Stomach (tissue), 8 donors: ENCODE measurements at regions not wholly inside any gene's neighbourhood (a gene's known extent, or its start where the extent isn't known, plus 50 kb on each side); places are given as distances from the start of the nearest gene placed in this dataset.
"Not testable (repeated sequence)": the region's sequence is repeated elsewhere in the genome, so short reads cannot be mapped to it uniquely, and the experiment has no call there.

ENCODE experiments used
- DNase-seq, 2 donors: peaks; one replicate each; pipeline versions ENCODE4 v3.0.0 to v3.0.0-alpha.2; 2013 to 2019
- H3K27ac ChIP-seq, 5 donors: fragments of 200-600 bp in 4 of 5; sonication (generic) in 4 of 5; one replicate each; pipeline ENCODE4 v1.5.1; 2013 to 2019; ENCODE audit warnings: mild to moderate bottlenecking in 1 of 5, moderate library complexity in 1 of 5
- H3K27me3 ChIP-seq, 3 donors: fragments of 200-600 bp; sonication (generic); one replicate each; pipeline ENCODE4 v1.5.1; 2017 to 2019; ENCODE audit warnings: mixed run types in 1 of 3
- H3K36me3 ChIP-seq, 4 donors: fragments of 200-600 bp; sonication (generic); 1 replicate in 3 of 4; 2 replicates in 1 of 4; pipeline ENCODE4 v1.5.1; 2016 to 2019
- H3K4me1 ChIP-seq, 4 donors: fragments of 200-600 bp; sonication (generic); one replicate each; pipeline ENCODE4 v1.5.1; 2016 to 2019
- H3K4me3 ChIP-seq, 4 donors: fragments of 200-600 bp; sonication (generic) in 3 of 4; one replicate each; pipeline ENCODE4 v1.5.1; 2016 to 2019; ENCODE audit warnings: mild to moderate bottlenecking in 1 of 4
- H3K9me3 ChIP-seq, 4 donors: fragments of 200-600 bp; sonication (generic); one replicate each; pipeline ENCODE4 v1.5.1; 2016 to 2019
- EP300 ChIP-seq: sonication (generic); formaldehyde crosslinking; IDR thresholded peaks from one replicate; pipeline ENCODE4 v1.6.1; 2017; ENCODE audit warnings: antibody characterized with exemption
- POLR2A ChIP-seq, 4 donors: fragments of 450-650 bp; IDR thresholded peaks; one replicate each; pipeline ENCODE4 v1.6.1; 2016; ENCODE audit warnings: antibody characterized with exemption in 4 of 4, control low read depth in 2 of 4, mild to moderate bottlenecking in 1 of 4, moderate library complexity in 1 of 4
- POLR2AphosphoS5 ChIP-seq, 3 donors: sonication (generic); formaldehyde crosslinking; IDR thresholded peaks; one replicate each; pipeline ENCODE4 v1.6.1; 2016; ENCODE audit warnings: antibody characterized with exemption in 3 of 3
- WGBS, 5 donors: extraction: QIAGEN DNeasy Blood & Tissue Kit in 3 of 5; methylation state at CpG; one replicate each; pipeline versions ENCODE4 v1.1.5 to v1.1.7; 2013 to 2018; 5-methylcytosine and 5-hydroxymethylcytosine counted together
- intact Hi-C: fragments of 100-400 bp; cut with DNase I; formaldehyde crosslinking; loops from one replicate; pipeline ENCODE4 v1.15.1; 2023; ENCODE audit warnings: low total_unique reads
- TF ChIP-seq, protein P1 (sequence below), 7 experiments: fragments of 450-650 bp in 4 of 7; fragments of 200-600 bp in 3 of 7; sonication (generic) in 3 of 7; IDR thresholded peaks; one replicate each; pipeline ENCODE4 v1.5.1; 2016 to 2019; ENCODE audit warnings: antibody characterized with exemption in 7 of 7, control low read depth in 2 of 7, mild to moderate bottlenecking in 1 of 7
- donor health status: healthy with polysubstance abuse.
- donor health status: Bipolar disorder and iron deficiency.
- donor health status: healthy.

DNA sequence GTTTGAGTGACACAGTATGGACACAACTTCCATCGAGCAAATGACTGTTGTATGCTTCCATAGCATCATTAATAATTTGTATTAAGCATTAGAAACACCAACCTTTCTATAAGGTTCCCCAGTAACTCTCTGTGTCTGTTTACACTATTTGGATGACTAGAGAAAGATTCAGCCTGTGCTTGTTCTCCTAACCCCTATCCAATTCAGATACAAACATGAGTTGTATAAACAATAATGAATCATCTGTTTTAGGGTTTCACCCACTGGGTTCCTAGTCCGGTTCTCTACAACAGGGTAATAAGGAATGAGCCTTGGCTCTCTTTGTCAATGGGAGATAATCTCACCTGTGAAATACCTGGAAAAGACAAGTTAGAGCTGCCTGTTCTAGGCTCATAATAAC is 894.1 kb upstream of the PIK3C3 start:
- no peak overlapping the region for H3K27ac ChIP-seq
- intact Hi-C loops, result no loop called here
- TF ChIP-seq, protein P1, sequence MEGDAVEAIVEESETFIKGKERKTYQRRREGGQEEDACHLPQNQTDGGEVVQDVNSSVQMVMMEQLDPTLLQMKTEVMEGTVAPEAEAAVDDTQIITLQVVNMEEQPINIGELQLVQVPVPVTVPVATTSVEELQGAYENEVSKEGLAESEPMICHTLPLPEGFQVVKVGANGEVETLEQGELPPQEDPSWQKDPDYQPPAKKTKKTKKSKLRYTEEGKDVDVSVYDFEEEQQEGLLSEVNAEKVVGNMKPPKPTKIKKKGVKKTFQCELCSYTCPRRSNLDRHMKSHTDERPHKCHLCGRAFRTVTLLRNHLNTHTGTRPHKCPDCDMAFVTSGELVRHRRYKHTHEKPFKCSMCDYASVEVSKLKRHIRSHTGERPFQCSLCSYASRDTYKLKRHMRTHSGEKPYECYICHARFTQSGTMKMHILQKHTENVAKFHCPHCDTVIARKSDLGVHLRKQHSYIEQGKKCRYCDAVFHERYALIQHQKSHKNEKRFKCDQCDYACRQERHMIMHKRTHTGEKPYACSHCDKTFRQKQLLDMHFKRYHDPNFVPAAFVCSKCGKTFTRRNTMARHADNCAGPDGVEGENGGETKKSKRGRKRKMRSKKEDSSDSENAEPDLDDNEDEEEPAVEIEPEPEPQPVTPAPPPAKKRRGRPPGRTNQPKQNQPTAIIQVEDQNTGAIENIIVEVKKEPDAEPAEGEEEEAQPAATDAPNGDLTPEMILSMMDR (IDR thresholded peaks at IDR 0.05), result no peak
- TF ChIP-seq EP300 (no peak), POLR2AphosphoS5 (IDR thresholded peaks at IDR 0.05) (no peak), POLR2A (IDR thresholded peaks at IDR 0.05) (no peak)
- no peaks in the 10 kb centered on the region for H3K4me1 ChIP-seq
- H3K36me3 ChIP-seq, result no peaks in the 10 kb centered on the region
- WGBS, 5 donors, result 62 to 78% (median 72%) methylated on average over 2 of the region's 2 CpGs
- H3K4me3 ChIP-seq, result no peak overlapping the region
- H3K9me3 ChIP-seq, result no peaks in the 10 kb centered on the region
- no peaks in the 10 kb centered on the region for H3K27me3 ChIP-seq
- no peak for DNase-seq

DNA sequence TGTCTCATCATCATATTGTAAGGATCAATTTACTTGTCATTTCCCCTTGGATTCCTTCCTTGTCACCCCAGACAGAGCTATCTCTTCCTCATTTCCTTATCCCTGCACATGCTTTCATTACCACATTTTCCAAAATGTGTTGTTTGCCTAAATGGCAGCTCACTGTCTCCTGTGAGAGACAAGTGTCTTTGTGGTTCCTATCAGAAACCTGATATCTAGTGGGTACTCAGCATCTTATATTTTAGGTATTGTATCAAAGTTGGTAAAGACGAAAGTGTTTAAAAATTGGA is 896.0 kb upstream of the PIK3C3 start:
- 70 to 83% (median 77%) methylated on average over 1 of the region's 1 CpG for WGBS, 5 donors
- Histone ChIP-seq H3K36me3 (no peaks in the 10 kb centered on the region), H3K4me3 (no peak overlapping the region), H3K9me3 (no peaks in the 10 kb centered on the region), H3K27ac (no peak overlapping the region), H3K27me3 (no peaks in the 10 kb centered on the region), H3K4me1 (no peaks in the 10 kb centered on the region)
- TF ChIP-seq POLR2A (IDR thresholded peaks at IDR 0.05), result no peak
- TF ChIP-seq EP300, result no peak
- TF ChIP-seq, protein P1 (IDR thresholded peaks at IDR 0.05), result no peak
- no peak for TF ChIP-seq POLR2AphosphoS5 (IDR thresholded peaks at IDR 0.05)
- no peak for DNase-seq
- intact Hi-C loops, result no loop called here

DNA sequence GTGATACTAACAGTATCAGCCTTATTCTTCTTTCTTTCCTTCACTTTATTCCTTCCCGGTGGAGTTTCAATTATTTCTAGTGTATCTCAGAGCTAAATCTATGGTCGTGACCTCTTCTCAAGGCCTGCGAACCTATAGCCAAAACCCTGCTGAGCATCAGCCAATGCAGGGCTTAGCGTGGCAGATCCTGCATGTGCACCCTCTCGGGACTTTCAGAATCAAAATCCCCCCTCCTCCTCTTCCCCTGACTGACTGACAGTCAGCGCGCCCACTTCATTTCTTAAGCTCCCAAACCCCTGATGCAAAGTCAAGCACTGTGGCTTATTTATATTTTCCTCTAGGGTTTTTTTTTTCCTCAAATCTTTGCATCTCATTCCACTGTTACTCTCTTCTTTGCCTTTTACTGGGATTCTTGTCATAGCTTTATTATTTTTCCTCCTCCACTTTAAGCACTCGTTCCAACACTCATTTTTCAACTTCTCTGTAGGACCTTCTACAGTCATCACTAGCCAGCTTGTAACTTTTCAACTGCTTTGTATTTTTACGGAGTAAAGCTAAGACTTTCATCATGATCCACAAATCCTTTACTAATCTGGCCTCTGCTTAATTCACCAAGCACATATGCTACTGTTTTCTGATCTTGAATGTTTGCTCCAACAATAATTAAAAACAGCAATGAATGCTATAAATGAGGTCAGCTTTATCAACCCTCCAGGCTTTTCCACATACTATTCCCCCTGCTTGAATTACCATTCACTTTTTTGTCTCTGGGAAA is 896.5 kb upstream of the PIK3C3 start:
- Histone ChIP-seq H3K36me3 (no peaks in the 10 kb centered on the region), H3K4me3 (no peak overlapping the region), H3K4me1 (no peaks in the 10 kb centered on the region), H3K27ac (no peak overlapping the region), H3K9me3 (no peaks in the 10 kb centered on the region), H3K27me3 (no peaks in the 10 kb centered on the region)
- WGBS, 5 donors, result 64 to 79% (median 77%) methylated on average over 9 of the region's 9 CpGs
- TF ChIP-seq, protein P1 (IDR thresholded peaks at IDR 0.05), result no peak
- TF ChIP-seq POLR2AphosphoS5 (IDR thresholded peaks at IDR 0.05) (no peak), POLR2A (IDR thresholded peaks at IDR 0.05) (no peak)
- peak in 1 of 2 donors; percentile 6 for DNase-seq
- intact Hi-C loops, result no loop called here

DNA sequence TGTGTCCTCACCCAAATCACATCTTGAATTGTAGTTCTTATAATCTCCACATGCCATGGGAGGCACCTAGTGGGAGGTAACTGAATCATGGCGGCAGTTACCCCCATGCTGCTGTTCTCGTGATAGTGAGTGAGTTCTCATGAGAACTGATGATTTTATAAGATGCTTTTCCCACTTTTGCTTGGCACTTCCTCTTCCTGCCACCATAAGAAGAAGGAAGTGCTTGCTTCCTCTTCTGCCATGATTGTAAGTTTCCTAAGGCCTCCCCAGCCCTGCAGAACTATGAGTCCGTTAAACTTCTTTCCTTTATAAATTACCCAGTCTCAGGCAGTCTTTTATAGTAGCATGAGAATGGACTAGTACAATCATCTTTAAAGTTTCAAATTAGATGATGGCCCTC is 902.4 kb upstream of the PIK3C3 start:
- no peak for DNase-seq
- Histone ChIP-seq H3K36me3 (no peaks in the 10 kb centered on the region), H3K9me3 (no peaks in the 10 kb centered on the region), H3K4me3 (no peak overlapping the region), H3K27ac (no peak overlapping the region), H3K27me3 (no peaks in the 10 kb centered on the region), H3K4me1 (no peaks in the 10 kb centered on the region)
- WGBS, 5 donors, result 87 to 95% (median 93%) methylated on average over 3 of the region's 3 CpGs
- intact Hi-C loops, result no loop called here
- TF ChIP-seq POLR2A (IDR thresholded peaks at IDR 0.05), result no peak
- no peak for TF ChIP-seq POLR2AphosphoS5 (IDR thresholded peaks at IDR 0.05)
- no peak for TF ChIP-seq EP300
- TF ChIP-seq, protein P1 (IDR thresholded peaks at IDR 0.05), result no peak

DNA sequence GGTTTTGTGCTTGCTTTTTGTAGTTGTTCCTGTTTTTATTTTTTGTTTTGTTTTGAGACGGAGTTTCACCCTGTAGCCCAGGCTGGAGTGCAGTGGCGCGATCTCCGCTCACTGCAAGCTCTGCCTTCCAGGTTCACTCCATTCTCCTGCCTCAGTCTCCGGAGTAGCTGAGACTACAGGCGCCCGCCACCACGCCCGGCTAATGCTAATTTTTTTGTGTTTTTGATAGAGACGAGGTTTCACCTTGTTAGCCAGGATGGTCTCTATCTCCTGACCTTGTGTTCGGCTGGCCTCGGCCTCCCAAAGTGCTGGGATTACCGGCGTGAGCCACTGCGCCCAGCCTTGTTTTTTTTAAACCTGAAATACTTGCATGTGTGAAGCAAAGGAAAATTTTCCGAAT is 908.8 kb upstream of the PIK3C3 start:
- H3K27ac ChIP-seq, H3K4me3 ChIP-seq, H3K27me3 ChIP-seq, intact Hi-C loops, H3K9me3 ChIP-seq, H3K4me1 ChIP-seq, DNase-seq, H3K36me3 ChIP-seq: not testable (repeated sequence)
- 93 to 95% (median 94%) methylated on average over 16 of the region's 16 CpGs for WGBS, 5 donors
